CD14-positive monocyte (primary cell): ENCODE measurements at regions not wholly inside any gene's neighbourhood (a gene's known extent, or its start where the extent isn't known, plus 50 kb on each side); places are given as distances from the start of the nearest gene placed in this dataset.

Experiments
- DNase-seq, 3 donors: peaks; one replicate each; pipeline ENCODE4 v3.0.0-alpha.2; 2011 to 2022
- H2AFZ ChIP-seq: 2 replicates; pipeline ENCODE4 v1.6.0; 2012; ENCODE audit warnings: mild to moderate bottlenecking, low read depth, low read length, inconsistent platforms; ENCODE audit not compliant: insufficient read depth, poor library complexity, severe bottlenecking
- H3K27ac ChIP-seq, 2 donors: 1 replicate in 1 of 2; 2 replicates in 1 of 2; pipeline ENCODE4 v1.5.1; 2012 to 2013; ENCODE audit warnings: low read length in 2 of 2, control low read depth in 1 of 2, inconsistent platforms in 1 of 2, low read depth in 1 of 2, mild to moderate bottlenecking in 1 of 2
- H3K27me3 ChIP-seq, 2 donors: one replicate each; pipeline versions ENCODE4 v1.6.0 to v1.6.1; 2011 to 2013; ENCODE audit warnings: low read length in 2 of 2; ENCODE audit not compliant: control insufficient read depth in 2 of 2, insufficient read depth in 2 of 2
- H3K36me3 ChIP-seq, 2 donors: replicated peaks in 1 of 2; 1 replicate in 1 of 2; 2 replicates in 1 of 2; pipeline versions ENCODE4 v1.5.1 to v1.6.1; 2012 to 2013; ENCODE audit warnings: low read length in 2 of 2, control low read depth in 1 of 2, inconsistent platforms in 1 of 2, mild to moderate bottlenecking in 1 of 2; ENCODE audit not compliant: insufficient read depth in 2 of 2, control insufficient read depth in 1 of 2
- H3K4me1 ChIP-seq, 2 donors: 1 replicate in 1 of 2; 2 replicates in 1 of 2; pipeline versions ENCODE4 v1.5.1 to v1.6.1; 2012 to 2013; ENCODE audit warnings: low read length in 2 of 2, control low read depth in 1 of 2, inconsistent platforms in 1 of 2, mild to moderate bottlenecking in 1 of 2, moderate library complexity in 1 of 2; ENCODE audit not compliant: insufficient read depth in 2 of 2, control insufficient read depth in 1 of 2
- H3K4me2 ChIP-seq: replicated peaks from 2 replicates; pipeline ENCODE3; 2012; ENCODE audit warnings: low read length, moderate library complexity, mild to moderate bottlenecking; ENCODE audit not compliant: poor library complexity, severe bottlenecking; ENCODE audit errors: extremely low read depth
- H3K4me3 ChIP-seq, 3 experiments: fragments of 200-600 bp in 1 of 3; sonication (generic) in 1 of 3; replicated peaks in 1 of 3; 1 replicate in 2 of 3; 2 replicates in 1 of 3; pipeline ENCODE4 v1.5.1; 2011 to 2013; ENCODE audit warnings: low read length in 3 of 3, mild to moderate bottlenecking in 3 of 3, control low read depth in 2 of 3, low read depth in 2 of 3, inconsistent platforms in 1 of 3, moderate library complexity in 1 of 3
- H3K79me2 ChIP-seq: 2 replicates; pipeline ENCODE4 v1.6.0; 2012; ENCODE audit warnings: mild to moderate bottlenecking, control low read depth, inconsistent platforms, low read length, moderate library complexity; ENCODE audit not compliant: insufficient read depth
- H3K9ac ChIP-seq: 2 replicates; pipeline ENCODE4 v1.6.0; 2017; ENCODE audit warnings: low read length, mild to moderate bottlenecking; ENCODE audit not compliant: insufficient read depth, poor library complexity, severe bottlenecking
- H3K9me3 ChIP-seq, 2 donors: replicated peaks in 1 of 2; 1 replicate in 1 of 2; 2 replicates in 1 of 2; pipeline versions ENCODE4 v1.5.1 to v1.6.1; 2012 to 2013; ENCODE audit warnings: low read length in 2 of 2, control low read depth in 1 of 2; ENCODE audit not compliant: control insufficient read depth in 1 of 2, insufficient read depth in 1 of 2
- H4K20me1 ChIP-seq: 2 replicates; pipeline ENCODE4 v1.6.0; 2012; ENCODE audit warnings: mild to moderate bottlenecking, low read length, control low read depth, moderate library complexity; ENCODE audit not compliant: insufficient read depth
- H3K27ac Mint-ChIP-seq, 7 donors: one replicate each; pipeline ENCODE4 v1.8.0; 2020; ENCODE audit warnings: mild to moderate bottlenecking in 7 of 7, mixed read lengths in 7 of 7, moderate library complexity in 6 of 7, inconsistent platforms in 2 of 7
- H3K27me3 Mint-ChIP-seq, 3 donors: one replicate each; pipeline ENCODE4 v1.8.0; 2021 to 2022; ENCODE audit warnings: low read depth in 3 of 3, mild to moderate bottlenecking in 3 of 3, mixed read lengths in 3 of 3, moderate library complexity in 3 of 3, inconsistent platforms in 1 of 3
- H3K36me3 Mint-ChIP-seq, 2 donors: one replicate each; pipeline ENCODE4 v1.8.0; 2020; ENCODE audit warnings: mixed read lengths in 2 of 2, inconsistent platforms in 1 of 2, mild to moderate bottlenecking in 1 of 2
- H3K4me1 Mint-ChIP-seq: one replicate; pipeline ENCODE4 v1.8.0; 2020; ENCODE audit warnings: mild to moderate bottlenecking, mixed read lengths
- H3K4me3 Mint-ChIP-seq, 2 donors: one replicate each; pipeline ENCODE4 v1.8.0; 2020; ENCODE audit warnings: mild to moderate bottlenecking in 2 of 2, mixed read lengths in 2 of 2, moderate library complexity in 1 of 2
- H3K9me3 Mint-ChIP-seq, 7 donors: one replicate each; pipeline ENCODE4 v1.8.0; 2020 to 2022; ENCODE audit warnings: mixed read lengths in 7 of 7, mild to moderate bottlenecking in 6 of 7, moderate library complexity in 6 of 7, inconsistent platforms in 2 of 7
- CTCF ChIP-seq: fragments of 200-600 bp; IDR thresholded peaks from one replicate; pipeline ENCODE4 v1.8.0; 2022; ENCODE audit warnings: antibody characterized with exemption, mild to moderate bottlenecking
- WGBS: methylation state at CpG from one replicate; pipeline ENCODE4 v1.1.5; 2013; ENCODE audit warnings: missing lambda C conversion rate; ENCODE audit not compliant: insufficient coverage; 5-methylcytosine and 5-hydroxymethylcytosine counted together
- intact Hi-C, 2 donors: fragments of 100-400 bp; cut with micrococcal nuclease; formaldehyde crosslinking; loops; one replicate each; pipeline versions ENCODE4 v1.15.0 to v1.15.1; 2023

- H3K9me3 ChIP-seq: no peaks in the 10 kb centered on the region
- no peak overlapping the region for H3K27ac ChIP-seq
- no peak for DNase-seq
- Mint-ChIP-seq H3K9me3 (peaks cover 0 to 5% (median 0%) of the 10 kb centered on the region in 7 donors), H3K36me3 (no peaks in the 10 kb centered on the region), H3K27me3 (peaks cover 0 to 3% (median 0%) of the 10 kb centered on the region in 3 donors), H3K27ac (no peak overlapping the region), H3K4me3 (no peak overlapping the region), H3K4me1 (peaks cover 5% of the 10 kb centered on the region)
- no peak overlapping the region for H3K4me2 ChIP-seq
- no peak for TF ChIP-seq CTCF
- no peak overlapping the region for H2AFZ ChIP-seq
- intact Hi-C loops: no loop called here
- H3K36me3 ChIP-seq: no peaks in the 10 kb centered on the region
- 90% methylated on average over 1 of the region's 2 CpGs for WGBS
- H3K79me2 ChIP-seq: no peaks in the 10 kb centered on the region
- H3K27me3 ChIP-seq: no peaks in the 10 kb centered on the region
- no peak overlapping the region for H3K4me3 ChIP-seq
- no peaks in the 10 kb centered on the region for H4K20me1 ChIP-seq
- no peaks in the 10 kb centered on the region for H3K4me1 ChIP-seq
- H3K9ac ChIP-seq: no peak overlapping the region
These were observed 177.9 kb upstream of the PGRMC2 start for GRCh38 chr4:128465523-128465922.

GRCh38 chr4:128463006-128463405 lies 175.4 kb upstream of the PGRMC2 start:
- Mint-ChIP-seq H3K27me3 (peaks cover 0 to 3% (median 0%) of the 10 kb centered on the region in 3 donors), H3K4me3 (no peak overlapping the region), H3K36me3 (no peaks in the 10 kb centered on the region), H3K27ac (no peak overlapping the region), H3K4me1 (no peaks in the 10 kb centered on the region), H3K9me3 (peaks cover 0 to 2% (median 0%) of the 10 kb centered on the region in 7 donors)
- Histone ChIP-seq H3K9ac (no peak overlapping the region), H3K4me3 (no peak overlapping the region), H3K27ac (no peak overlapping the region), H3K36me3 (no peaks in the 10 kb centered on the region), H3K27me3 (no peaks in the 10 kb centered on the region), H3K4me1 (no peaks in the 10 kb centered on the region), H3K79me2 (no peaks in the 10 kb centered on the region), H3K4me2 (no peak overlapping the region), H3K9me3 (no peaks in the 10 kb centered on the region), H2AFZ (no peak overlapping the region), H4K20me1 (no peaks in the 10 kb centered on the region)
- intact Hi-C loops: no loop called here
- WGBS: 100% methylated on average over 1 of the region's 2 CpGs
- no peak for DNase-seq
- TF ChIP-seq CTCF: no peak
